ENCODE measurements at regions not wholly inside any gene's neighbourhood (a gene's known extent, or its start where the extent isn't known, plus 50 kb on each side); places are given as distances from the start of the nearest gene placed in this dataset.

DNA sequence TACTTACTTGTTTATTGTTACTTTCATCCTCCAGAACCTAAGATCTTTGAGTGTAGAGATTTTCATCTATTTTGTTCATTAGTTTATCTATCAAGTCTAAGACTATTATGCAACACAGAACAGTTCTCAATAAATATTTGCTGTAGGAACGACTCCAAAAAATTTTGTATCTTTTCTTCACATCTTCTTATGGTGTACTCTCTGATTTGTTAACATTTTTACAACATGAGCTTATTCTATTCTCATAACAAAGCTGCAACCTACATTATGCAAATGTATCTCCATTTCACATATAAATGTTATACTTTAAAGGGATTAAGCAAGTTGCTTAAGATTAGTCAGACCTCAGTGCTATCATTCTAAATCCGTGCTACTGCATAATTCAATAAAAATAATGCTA, 514.2 kb upstream of the ZP4 start:
- Histone ChIP-seq H3K27ac (ENCODE audit: low read depth in 1 of 2, low read length in 2 of 2) (no peak overlapping the region), H3K4me3 (ENCODE audit: low read depth in 1 of 3, low read length in 3 of 3) (no peak overlapping the region), H3K4me1 (ENCODE audit: control insufficient read depth in 4 of 4, insufficient read depth in 4 of 4, low read length in 3 of 4) (no peaks in the 10 kb centered on the region), H3K36me3 (ENCODE audit: control insufficient read depth in 4 of 4, insufficient read depth in 3 of 4, low read depth in 1 of 4, low read length in 3 of 4) (no peaks in the 10 kb centered on the region), H3K9ac (ENCODE audit: low read depth in 1 of 2, low read length in 2 of 2) (no peak overlapping the region), H3K27me3 (ENCODE audit: control insufficient read depth in 4 of 4, insufficient read depth in 4 of 4, low read length in 3 of 4) (no peaks in the 10 kb centered on the region), H3K9me3 (ENCODE audit: control insufficient read depth in 4 of 4, low read length in 3 of 4) (no peaks in the 10 kb centered on the region)
- DNase-seq (ENCODE audit: low spot score), result no peak
- TF ChIP-seq YY1 (IDR thresholded peaks at IDR 0.05) (no peak), MAX (IDR thresholded peaks at IDR 0.05) (no peak), TAF1 (conservative IDR thresholded peaks at IDR 0.05) (no peak), FOXA1 (IDR thresholded peaks at IDR 0.05) (no peak), EGR1 (IDR thresholded peaks at IDR 0.05; ENCODE audit: low read depth in 2 of 2) (no peak)
- TF ChIP-seq, protein P1, sequence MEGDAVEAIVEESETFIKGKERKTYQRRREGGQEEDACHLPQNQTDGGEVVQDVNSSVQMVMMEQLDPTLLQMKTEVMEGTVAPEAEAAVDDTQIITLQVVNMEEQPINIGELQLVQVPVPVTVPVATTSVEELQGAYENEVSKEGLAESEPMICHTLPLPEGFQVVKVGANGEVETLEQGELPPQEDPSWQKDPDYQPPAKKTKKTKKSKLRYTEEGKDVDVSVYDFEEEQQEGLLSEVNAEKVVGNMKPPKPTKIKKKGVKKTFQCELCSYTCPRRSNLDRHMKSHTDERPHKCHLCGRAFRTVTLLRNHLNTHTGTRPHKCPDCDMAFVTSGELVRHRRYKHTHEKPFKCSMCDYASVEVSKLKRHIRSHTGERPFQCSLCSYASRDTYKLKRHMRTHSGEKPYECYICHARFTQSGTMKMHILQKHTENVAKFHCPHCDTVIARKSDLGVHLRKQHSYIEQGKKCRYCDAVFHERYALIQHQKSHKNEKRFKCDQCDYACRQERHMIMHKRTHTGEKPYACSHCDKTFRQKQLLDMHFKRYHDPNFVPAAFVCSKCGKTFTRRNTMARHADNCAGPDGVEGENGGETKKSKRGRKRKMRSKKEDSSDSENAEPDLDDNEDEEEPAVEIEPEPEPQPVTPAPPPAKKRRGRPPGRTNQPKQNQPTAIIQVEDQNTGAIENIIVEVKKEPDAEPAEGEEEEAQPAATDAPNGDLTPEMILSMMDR (IDR thresholded peaks at IDR 0.05; ENCODE audit: low read depth, low read length, missing input control), result no peak
- WGBS, result 64% methylated on average over 2 of the region's 2 CpGs

DNA sequence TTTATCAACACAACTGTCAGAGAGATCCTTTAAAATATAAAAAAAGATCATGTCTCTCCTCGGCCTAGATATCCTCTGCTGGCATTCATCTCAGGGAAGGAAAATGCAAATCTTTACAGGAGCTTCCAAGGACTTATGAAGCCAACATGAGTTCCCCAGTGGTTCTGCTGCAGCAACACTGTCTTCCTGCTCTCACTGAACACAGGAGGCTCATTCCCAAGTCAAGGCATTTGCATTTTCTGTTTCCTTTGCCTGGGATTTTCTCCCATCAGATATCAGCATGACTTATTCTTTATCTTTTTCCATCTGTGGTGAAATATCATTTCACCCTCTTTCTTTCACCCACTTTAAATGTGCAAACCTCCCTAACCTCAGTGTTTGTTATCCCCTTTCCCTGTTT, 513.8 kb upstream of the ZP4 start:
- Histone ChIP-seq H3K4me1 (ENCODE audit: control insufficient read depth in 4 of 4, insufficient read depth in 4 of 4, low read length in 3 of 4) (no peaks in the 10 kb centered on the region), H3K27ac (ENCODE audit: low read depth in 1 of 2, low read length in 2 of 2) (no peak overlapping the region), H3K27me3 (ENCODE audit: control insufficient read depth in 4 of 4, insufficient read depth in 4 of 4, low read length in 3 of 4) (no peaks in the 10 kb centered on the region), H3K4me3 (ENCODE audit: low read depth in 1 of 3, low read length in 3 of 3) (no peak overlapping the region), H3K9me3 (ENCODE audit: control insufficient read depth in 4 of 4, low read length in 3 of 4) (no peaks in the 10 kb centered on the region), H3K36me3 (ENCODE audit: control insufficient read depth in 4 of 4, insufficient read depth in 3 of 4, low read depth in 1 of 4, low read length in 3 of 4) (no peaks in the 10 kb centered on the region), H3K9ac (ENCODE audit: low read depth in 1 of 2, low read length in 2 of 2) (no peak overlapping the region)
- TF ChIP-seq MAX (IDR thresholded peaks at IDR 0.05), result no peak
- no peak for TF ChIP-seq RAD21 (IDR thresholded peaks at IDR 0.05)
- TF ChIP-seq EGR1 (IDR thresholded peaks at IDR 0.05; ENCODE audit: low read depth in 2 of 2), result no peak
- no peak for TF ChIP-seq YY1 (IDR thresholded peaks at IDR 0.05)
- TF ChIP-seq TAF1 (conservative IDR thresholded peaks at IDR 0.05), result no peak
- no peak for TF ChIP-seq SP1 (IDR thresholded peaks at IDR 0.05)
- TF ChIP-seq, protein P1 (IDR thresholded peaks at IDR 0.05; ENCODE audit: low read depth, low read length, missing input control), result no peak
- no peak for TF ChIP-seq JUND (IDR thresholded peaks at IDR 0.05)
- TF ChIP-seq GABPA (IDR thresholded peaks at IDR 0.05 in 1 of 2, conservative IDR thresholded peaks at IDR 0.05 in 1 of 2), result no peak
- TF ChIP-seq HNF4G (IDR thresholded peaks at IDR 0.05), result no peak
- TF ChIP-seq, protein P2, sequence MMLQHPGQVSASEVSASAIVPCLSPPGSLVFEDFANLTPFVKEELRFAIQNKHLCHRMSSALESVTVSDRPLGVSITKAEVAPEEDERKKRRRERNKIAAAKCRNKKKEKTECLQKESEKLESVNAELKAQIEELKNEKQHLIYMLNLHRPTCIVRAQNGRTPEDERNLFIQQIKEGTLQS (IDR thresholded peaks at IDR 0.05), result no peak
- TF ChIP-seq, protein P3, sequence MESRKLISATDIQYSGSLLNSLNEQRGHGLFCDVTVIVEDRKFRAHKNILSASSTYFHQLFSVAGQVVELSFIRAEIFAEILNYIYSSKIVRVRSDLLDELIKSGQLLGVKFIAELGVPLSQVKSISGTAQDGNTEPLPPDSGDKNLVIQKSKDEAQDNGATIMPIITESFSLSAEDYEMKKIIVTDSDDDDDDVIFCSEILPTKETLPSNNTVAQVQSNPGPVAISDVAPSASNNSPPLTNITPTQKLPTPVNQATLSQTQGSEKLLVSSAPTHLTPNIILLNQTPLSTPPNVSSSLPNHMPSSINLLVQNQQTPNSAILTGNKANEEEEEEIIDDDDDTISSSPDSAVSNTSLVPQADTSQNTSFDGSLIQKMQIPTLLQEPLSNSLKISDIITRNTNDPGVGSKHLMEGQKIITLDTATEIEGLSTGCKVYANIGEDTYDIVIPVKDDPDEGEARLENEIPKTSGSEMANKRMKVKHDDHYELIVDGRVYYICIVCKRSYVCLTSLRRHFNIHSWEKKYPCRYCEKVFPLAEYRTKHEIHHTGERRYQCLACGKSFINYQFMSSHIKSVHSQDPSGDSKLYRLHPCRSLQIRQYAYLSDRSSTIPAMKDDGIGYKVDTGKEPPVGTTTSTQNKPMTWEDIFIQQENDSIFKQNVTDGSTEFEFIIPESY (IDR thresholded peaks at IDR 0.05), result no peak
- TF ChIP-seq FOXA2 (IDR thresholded peaks at IDR 0.05), result no peak
- no peak for TF ChIP-seq REST (IDR thresholded peaks at IDR 0.05)
- WGBS, result 63% methylated on average over 1 of the region's 1 CpG
- no peak for DNase-seq (ENCODE audit: low spot score)
